Panc1 (cell line): ENCODE measurements at regions not wholly inside any gene's neighbourhood (a gene's known extent, or its start where the extent isn't known, plus 50 kb on each side); places are given as distances from the start of the nearest gene placed in this dataset.
"Not testable (repeated sequence)": the region's sequence is repeated elsewhere in the genome, so short reads cannot be mapped to it uniquely, and the experiment has no call there.

Source experiments
- ATAC-seq: fragments of 200-7000 bp; cut with Tn5 transposase; 2 replicates; pipeline ENCODE4 v1.9.1; 2020; ENCODE audit warnings: mild to moderate bottlenecking, moderate library complexity
- BruUV-seq: library from RNA; stranded (reverse); fragments of 400-500 nt; replicated peaks from 2 replicates; lab custom pipeline; 2021; lab: Mats Ljungman, UMichigan
- CTCF ChIA-PET: fragments of 300-600 bp; sonication (Branson Sonifier 250); formaldehyde crosslinking; loops from one replicate; lab custom pipeline; 2022; ENCODE audit warnings: antibody characterized with exemption; lab: Charles Lee
- POLR2A ChIA-PET: fragments of 300-600 bp; sonication (Branson Sonifier 250); formaldehyde crosslinking; loops from one replicate; lab custom pipeline; 2022; ENCODE audit warnings: antibody characterized with exemption; lab: Charles Lee
- DNase-seq: peaks from one replicate; pipeline ENCODE4 v3.0.0-alpha.2; 2010; ENCODE audit warnings: low read depth, low spot score
- H3K27ac ChIP-seq: 2 replicates; pipeline ENCODE4 v1.5.1; 2011; ENCODE audit warnings: mild to moderate bottlenecking, low read length, inconsistent platforms
- H3K27me3 ChIP-seq: fragments of 200-500 bp; sonication (Bioruptor generic); 2 replicates; pipeline ENCODE4 v1.6.0; 2014; ENCODE audit warnings: low read length, inconsistent platforms; ENCODE audit not compliant: control insufficient read depth, insufficient read depth
- H3K36me3 ChIP-seq: fragments of 200-500 bp; sonication (Bioruptor generic); 2 replicates; pipeline ENCODE4 v1.5.1; 2014; ENCODE audit warnings: inconsistent platforms, mild to moderate bottlenecking, low read length, moderate library complexity; ENCODE audit not compliant: control insufficient read depth, insufficient read depth
- H3K4me1 ChIP-seq: 2 replicates; pipeline ENCODE4 v1.5.1; 2011; ENCODE audit warnings: inconsistent platforms, mild to moderate bottlenecking, low read length, moderate library complexity; ENCODE audit not compliant: control insufficient read depth, insufficient read depth
- H3K4me3 ChIP-seq, 2 experiments: 2 replicates each; pipeline ENCODE4 v1.5.1; 2011 to 2012; ENCODE audit warnings: low read depth in 2 of 2, low read length in 2 of 2, mild to moderate bottlenecking in 2 of 2, inconsistent platforms in 1 of 2, moderate library complexity in 1 of 2
- H3K9me3 ChIP-seq: fragments of 200-500 bp; sonication (Bioruptor generic); 2 replicates; pipeline ENCODE4 v1.5.1; 2014; ENCODE audit warnings: low read depth, mild to moderate bottlenecking, inconsistent platforms, low read length, moderate library complexity; ENCODE audit not compliant: control insufficient read depth, insufficient read depth
- CTCF ChIP-seq: fragments of 450-650 bp; IDR thresholded peaks from 2 replicates; pipeline ENCODE4 v1.5.1; 2017; ENCODE audit warnings: mild to moderate bottlenecking
- POLR2AphosphoS5 ChIP-seq: IDR thresholded peaks from 2 replicates; pipeline ENCODE4 v1.6.1; 2012; ENCODE audit warnings: mild to moderate bottlenecking, low read depth, low read length, moderate library complexity
- SIN3A ChIP-seq: IDR thresholded peaks from 2 replicates; pipeline ENCODE4 v1.6.1; 2012; ENCODE audit warnings: low read depth, mild to moderate bottlenecking, low read length, moderate library complexity, borderline replicate concordance; ENCODE audit not compliant: insufficient read depth
- TCF7L2 ChIP-seq: IDR thresholded peaks from 2 replicates; pipeline ENCODE4 v1.6.1; 2011; ENCODE audit warnings: mild to moderate bottlenecking, low read depth, low read length, inconsistent platforms
- in situ Hi-C: cut with HindIII; loops from 2 replicates; pipeline ENCODE4 v1.10.0; 2016; ENCODE audit warnings: low sequenced_read_pairs, low pct_unique_long_range_greater_than_20kb
- intact Hi-C: fragments of 100-400 bp; cut with micrococcal nuclease; formaldehyde crosslinking; loops from one replicate; pipeline ENCODE4 v1.10.0; 2022; ENCODE audit not compliant: unreplicated experiment
- TF ChIP-seq, protein P1 (sequence below), 2 experiments: IDR thresholded peaks; 2 replicates each; pipeline ENCODE4 v1.6.1; 2011 to 2012; ENCODE audit warnings: low read depth in 2 of 2, control low read depth in 1 of 2, low read length in 1 of 2, mild to moderate bottlenecking in 1 of 2, moderate library complexity in 1 of 2; ENCODE audit not compliant: insufficient read depth in 1 of 2

- no TSS peak for BruUV-seq
- H3K36me3 ChIP-seq = no peaks in the 10 kb centered on the region
- DNase-seq (no peak), ATAC-seq (no peak; the same call in none of the 2 replicates)
- H3K27ac ChIP-seq = no peak overlapping the region
- H3K4me3 ChIP-seq = no peak overlapping the region
- in situ Hi-C loops = no loop called here
- intact Hi-C loops = no loop called here
- POLR2A ChIA-PET = no interaction called here
- H3K4me1 ChIP-seq = peaks cover 25% of the 10 kb centered on the region
- CTCF ChIA-PET = interaction anchor here (0.7 kb wide), 1 partner anchor 112 kb away, joined by 4 read pairs; no protein-coding TSS in a partner anchor
- TF ChIP-seq CTCF = no peak
- TF ChIP-seq, protein P1, sequence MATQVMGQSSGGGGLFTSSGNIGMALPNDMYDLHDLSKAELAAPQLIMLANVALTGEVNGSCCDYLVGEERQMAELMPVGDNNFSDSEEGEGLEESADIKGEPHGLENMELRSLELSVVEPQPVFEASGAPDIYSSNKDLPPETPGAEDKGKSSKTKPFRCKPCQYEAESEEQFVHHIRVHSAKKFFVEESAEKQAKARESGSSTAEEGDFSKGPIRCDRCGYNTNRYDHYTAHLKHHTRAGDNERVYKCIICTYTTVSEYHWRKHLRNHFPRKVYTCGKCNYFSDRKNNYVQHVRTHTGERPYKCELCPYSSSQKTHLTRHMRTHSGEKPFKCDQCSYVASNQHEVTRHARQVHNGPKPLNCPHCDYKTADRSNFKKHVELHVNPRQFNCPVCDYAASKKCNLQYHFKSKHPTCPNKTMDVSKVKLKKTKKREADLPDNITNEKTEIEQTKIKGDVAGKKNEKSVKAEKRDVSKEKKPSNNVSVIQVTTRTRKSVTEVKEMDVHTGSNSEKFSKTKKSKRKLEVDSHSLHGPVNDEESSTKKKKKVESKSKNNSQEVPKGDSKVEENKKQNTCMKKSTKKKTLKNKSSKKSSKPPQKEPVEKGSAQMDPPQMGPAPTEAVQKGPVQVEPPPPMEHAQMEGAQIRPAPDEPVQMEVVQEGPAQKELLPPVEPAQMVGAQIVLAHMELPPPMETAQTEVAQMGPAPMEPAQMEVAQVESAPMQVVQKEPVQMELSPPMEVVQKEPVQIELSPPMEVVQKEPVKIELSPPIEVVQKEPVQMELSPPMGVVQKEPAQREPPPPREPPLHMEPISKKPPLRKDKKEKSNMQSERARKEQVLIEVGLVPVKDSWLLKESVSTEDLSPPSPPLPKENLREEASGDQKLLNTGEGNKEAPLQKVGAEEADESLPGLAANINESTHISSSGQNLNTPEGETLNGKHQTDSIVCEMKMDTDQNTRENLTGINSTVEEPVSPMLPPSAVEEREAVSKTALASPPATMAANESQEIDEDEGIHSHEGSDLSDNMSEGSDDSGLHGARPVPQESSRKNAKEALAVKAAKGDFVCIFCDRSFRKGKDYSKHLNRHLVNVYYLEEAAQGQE (IDR thresholded peaks at IDR 0.05; ENCODE audit: insufficient read depth in 1 of 2, low read depth in 2 of 2, low read length in 1 of 2) = no peak
- TF ChIP-seq TCF7L2 = no peak
- no peak for TF ChIP-seq POLR2AphosphoS5
- no peak for TF ChIP-seq SIN3A
- no peaks in the 10 kb centered on the region for H3K9me3 ChIP-seq
- H3K27me3 ChIP-seq = no peaks in the 10 kb centered on the region
These were observed 87.0 kb upstream of the MTAP start for GRCh38 chr9:21715408-21715807.

GRCh38 chr9:21720758-21721157 is 81.7 kb upstream of the MTAP start:
- CTCF ChIA-PET = no interaction called here
- Histone ChIP-seq H3K36me3 (no peaks in the 10 kb centered on the region), H3K9me3 (no peaks in the 10 kb centered on the region), H3K4me3 (no peak overlapping the region), H3K27ac (no peak overlapping the region), H3K4me1 (no peaks in the 10 kb centered on the region), H3K27me3 (no peaks in the 10 kb centered on the region)
- intact Hi-C loops (no loop called here), in situ Hi-C loops (no loop called here)
- TF ChIP-seq, protein P1 (IDR thresholded peaks at IDR 0.05; ENCODE audit: insufficient read depth in 1 of 2, low read depth in 2 of 2, low read length in 1 of 2) = no peak
- TF ChIP-seq SIN3A = no peak
- TF ChIP-seq TCF7L2 = no peak
- no peak for TF ChIP-seq POLR2AphosphoS5
- TF ChIP-seq CTCF = no peak
- BruUV-seq = no TSS peak
- POLR2A ChIA-PET = no interaction called here
- ATAC-seq (no peak), DNase-seq (no peak)

- POLR2A ChIA-PET, CTCF ChIA-PET, DNase-seq, H3K27me3 ChIP-seq, H3K27ac ChIP-seq, BruUV-seq, intact Hi-C loops, H3K4me3 ChIP-seq, H3K9me3 ChIP-seq, ATAC-seq, H3K36me3 ChIP-seq, in situ Hi-C loops: not testable (repeated sequence)
- H3K4me1 ChIP-seq = peaks cover 16% of the 10 kb centered on the region
These were observed 75.0 kb upstream of the MTAP start for GRCh38 chr9:21727411-21727810.
